Spinal cord (tissue), 9 donors: ENCODE measurements at regions not wholly inside any gene's neighbourhood (a gene's known extent, or its start where the extent isn't known, plus 50 kb on each side); places are given as distances from the start of the nearest gene placed in this dataset.
A peak's percentile ranks its signal among the peaks of the same experiment; 100 is the strongest.

Source experiments
- DNase-seq, 6 donors: peaks; one replicate each; pipeline versions ENCODE4 v3.0.0 to v3.0.0-alpha.2; 2013 to 2015; ENCODE audit warnings: low spot score in 6 of 6, low read depth in 4 of 6
- H3K27ac ChIP-seq: one replicate; pipeline ENCODE4 v1.5.1; 2013; ENCODE audit warnings: low read depth, low read length, control low read depth
- H3K27me3 ChIP-seq: one replicate; pipeline ENCODE4 v1.6.1; 2013; ENCODE audit warnings: low read length; ENCODE audit not compliant: control insufficient read depth, insufficient read depth
- H3K36me3 ChIP-seq: one replicate; pipeline ENCODE4 v1.6.1; 2013; ENCODE audit warnings: low read length; ENCODE audit not compliant: control insufficient read depth, insufficient read depth
- H3K4me1 ChIP-seq: one replicate; pipeline ENCODE4 v1.6.1; 2013; ENCODE audit warnings: low read length; ENCODE audit not compliant: control insufficient read depth, insufficient read depth
- H3K4me3 ChIP-seq: one replicate; pipeline ENCODE4 v1.5.1; 2013; ENCODE audit warnings: low read depth, low read length, control low read depth
- H3K9me3 ChIP-seq: one replicate; pipeline ENCODE4 v1.6.1; 2013; ENCODE audit warnings: low read length; ENCODE audit not compliant: control insufficient read depth, insufficient read depth
- WGBS: methylation state at CpG from one replicate; pipeline ENCODE4 v1.1.5; 2013; ENCODE audit warnings: missing lambda C conversion rate; ENCODE audit not compliant: insufficient coverage; 5-methylcytosine and 5-hydroxymethylcytosine counted together
- donor health status: healthy.

- no peaks in the 10 kb centered on the region for H3K27me3 ChIP-seq
- no peaks in the 10 kb centered on the region for H3K9me3 ChIP-seq
- no peaks in the 10 kb centered on the region for H3K4me1 ChIP-seq
- WGBS = 100% methylated on average over 2 of the region's 4 CpGs
- H3K36me3 ChIP-seq = no peaks in the 10 kb centered on the region
- peak in 1 of 6 donors; percentile 61 for DNase-seq
- H3K27ac ChIP-seq = no peak overlapping the region
- no peak overlapping the region for H3K4me3 ChIP-seq
These were observed 287.3 kb upstream of the MTNR1B start for GRCh38 chr11:92682136-92682535.

- H3K27ac ChIP-seq = no peak overlapping the region
- H3K4me3 ChIP-seq = no peak overlapping the region
- no peaks in the 10 kb centered on the region for H3K9me3 ChIP-seq
- H3K36me3 ChIP-seq = no peaks in the 10 kb centered on the region
- WGBS = 100% methylated on average over 1 of the region's 1 CpG
- H3K27me3 ChIP-seq = no peaks in the 10 kb centered on the region
- H3K4me1 ChIP-seq = no peaks in the 10 kb centered on the region
- no peak for DNase-seq
These were observed 286.5 kb upstream of the MTNR1B start for GRCh38 chr11:92682952-92683351.

GRCh38 chr11:92685049-92685448 is 284.4 kb upstream of the MTNR1B start:
- Histone ChIP-seq H3K4me1 (no peaks in the 10 kb centered on the region), H3K36me3 (no peaks in the 10 kb centered on the region), H3K4me3 (no peak overlapping the region), H3K27ac (no peak overlapping the region), H3K9me3 (no peaks in the 10 kb centered on the region), H3K27me3 (no peaks in the 10 kb centered on the region)
- no peak for DNase-seq
- WGBS = no CpG with 5 or more reads among the region's 2 CpGs

GRCh38 chr11:92687724-92688123 is 281.7 kb upstream of the MTNR1B start:
- 100% methylated on average over 2 of the region's 4 CpGs for WGBS
- Histone ChIP-seq H3K27me3 (no peaks in the 10 kb centered on the region), H3K9me3 (no peaks in the 10 kb centered on the region), H3K4me3 (no peak overlapping the region), H3K4me1 (no peaks in the 10 kb centered on the region), H3K36me3 (no peaks in the 10 kb centered on the region), H3K27ac (no peak overlapping the region)
- no peak for DNase-seq

GRCh38 chr11:92688416-92688815 is 281.0 kb upstream of the MTNR1B start:
- Histone ChIP-seq H3K36me3 (no peaks in the 10 kb centered on the region), H3K4me1 (no peaks in the 10 kb centered on the region), H3K27ac (no peak overlapping the region), H3K27me3 (no peaks in the 10 kb centered on the region), H3K4me3 (no peak overlapping the region), H3K9me3 (no peaks in the 10 kb centered on the region)
- WGBS = no CpG with 5 or more reads among the region's 1 CpG
- no peak for DNase-seq

GRCh38 chr11:92692826-92693546 is 276.5 kb upstream of the MTNR1B start:
- H3K9me3 ChIP-seq = no peaks in the 10 kb centered on the region
- H3K27ac ChIP-seq = no peak overlapping the region
- no peaks in the 10 kb centered on the region for H3K36me3 ChIP-seq
- H3K4me1 ChIP-seq = no peaks in the 10 kb centered on the region
- no peak for DNase-seq
- 50% methylated on average over 1 of the region's 2 CpGs for WGBS
- H3K27me3 ChIP-seq = no peaks in the 10 kb centered on the region
- no peak overlapping the region for H3K4me3 ChIP-seq

- H3K4me1 ChIP-seq = no peaks in the 10 kb centered on the region
- no CpG with 5 or more reads among the region's 1 CpG for WGBS
- H3K9me3 ChIP-seq = no peaks in the 10 kb centered on the region
- H3K36me3 ChIP-seq = no peaks in the 10 kb centered on the region
- no peak overlapping the region for H3K4me3 ChIP-seq
- no peak for DNase-seq
- H3K27me3 ChIP-seq = no peaks in the 10 kb centered on the region
- no peak overlapping the region for H3K27ac ChIP-seq
These were observed 273.4 kb upstream of the MTNR1B start for GRCh38 chr11:92696076-92696475.

- H3K9me3 ChIP-seq = no peaks in the 10 kb centered on the region
- H3K27ac ChIP-seq = no peak overlapping the region
- WGBS = 64% methylated on average over 8 of the region's 11 CpGs
- no peak overlapping the region for H3K4me3 ChIP-seq
- DNase-seq = peak in 1 of 6 donors; percentile 34
- no peaks in the 10 kb centered on the region for H3K4me1 ChIP-seq
- H3K27me3 ChIP-seq = no peaks in the 10 kb centered on the region
- no peaks in the 10 kb centered on the region for H3K36me3 ChIP-seq
These were observed 271.8 kb upstream of the MTNR1B start for GRCh38 chr11:92697461-92698312.

GRCh38 chr11:92698742-92699141 is 270.7 kb upstream of the MTNR1B start:
- WGBS = no CpG with 5 or more reads among the region's 2 CpGs
- H3K9me3 ChIP-seq = no peaks in the 10 kb centered on the region
- H3K4me3 ChIP-seq = no peak overlapping the region
- H3K27me3 ChIP-seq = no peaks in the 10 kb centered on the region
- H3K4me1 ChIP-seq = no peaks in the 10 kb centered on the region
- H3K27ac ChIP-seq = no peak overlapping the region
- no peak for DNase-seq
- no peaks in the 10 kb centered on the region for H3K36me3 ChIP-seq
